Thyroid gland (tissue), 4 donors: ENCODE measurements at regions not wholly inside any gene's neighbourhood (a gene's known extent, or its start where the extent isn't known, plus 50 kb on each side); places are given as distances from the start of the nearest gene placed in this dataset.

Source experiments
- DNase-seq, 2 donors: peaks; one replicate each; pipeline ENCODE4 v3.0.0-alpha.2; 2019
- H3K27ac ChIP-seq, 3 donors: fragments of 200-600 bp; sonication (generic); 1 replicate in 2 of 3; 2 replicates in 1 of 3; pipeline ENCODE4 v1.5.1; 2016 to 2019; ENCODE audit warnings: mild to moderate bottlenecking in 1 of 3, moderate library complexity in 1 of 3
- H3K27me3 ChIP-seq: fragments of 200-600 bp; sonication (generic); one replicate; pipeline ENCODE4 v1.5.1; 2019
- H3K36me3 ChIP-seq, 2 donors: fragments of 200-600 bp; sonication (generic); one replicate each; pipeline ENCODE4 v1.5.1; 2016 to 2019
- H3K4me1 ChIP-seq, 2 donors: fragments of 200-600 bp; sonication (generic); one replicate each; pipeline ENCODE4 v1.5.1; 2017 to 2019
- H3K4me3 ChIP-seq, 3 donors: fragments of 200-600 bp; sonication (generic); replicated peaks in 1 of 3; 1 replicate in 2 of 3; 2 replicates in 1 of 3; pipeline ENCODE4 v1.5.1; 2016; ENCODE audit warnings: mild to moderate bottlenecking in 1 of 3
- H3K9me3 ChIP-seq: fragments of 200-600 bp; sonication (generic); one replicate; pipeline ENCODE4 v1.5.1; 2017
- POLR2A ChIP-seq, 2 donors: fragments of 450-650 bp; IDR thresholded peaks; one replicate each; pipeline ENCODE4 v1.6.1; 2017; ENCODE audit warnings: antibody characterized with exemption in 2 of 2, mild to moderate bottlenecking in 2 of 2, moderate library complexity in 1 of 2
- WGBS, 2 donors: methylation state at CpG; one replicate each; pipeline ENCODE4 v1.1.5; 2017; 5-methylcytosine and 5-hydroxymethylcytosine counted together
- intact Hi-C: fragments of 100-400 bp; cut with DNase I; formaldehyde crosslinking; loops from one replicate; pipeline ENCODE4 v1.15.1; 2023
- TF ChIP-seq, protein P1 (sequence below), 6 experiments: fragments of 200-600 bp in 3 of 6; fragments of 450-650 bp in 3 of 6; sonication (generic) in 3 of 6; IDR thresholded peaks; one replicate each; pipeline ENCODE4 v1.5.1; 2016 to 2019; ENCODE audit warnings: antibody characterized with exemption in 6 of 6, mild to moderate bottlenecking in 2 of 6, inconsistent platforms in 1 of 6, moderate library complexity in 1 of 6

DNA sequence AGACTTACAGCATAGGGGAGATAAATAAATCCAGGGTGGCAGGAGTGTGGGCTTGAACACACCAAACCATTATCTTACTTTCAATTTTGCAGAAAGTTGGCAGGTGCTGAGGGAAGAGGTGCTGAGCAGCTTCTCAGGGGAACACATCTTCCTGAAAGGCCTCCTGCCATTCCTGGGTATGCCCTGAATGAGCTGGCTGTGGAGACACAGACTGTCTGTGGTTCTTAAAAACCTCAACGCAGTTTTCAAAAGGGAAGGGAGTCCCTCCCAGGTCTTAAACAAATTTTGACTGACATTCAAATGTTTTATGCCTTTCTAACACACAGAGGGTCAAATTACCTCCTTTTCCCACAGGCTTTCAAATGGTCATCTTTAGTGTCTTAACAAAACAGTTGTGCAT lies 166.9 kb downstream of the TNFSF18 start:
- H3K27ac ChIP-seq, result no peak overlapping the region
- no peak for TF ChIP-seq POLR2A (IDR thresholded peaks at IDR 0.05)
- TF ChIP-seq, protein P1, sequence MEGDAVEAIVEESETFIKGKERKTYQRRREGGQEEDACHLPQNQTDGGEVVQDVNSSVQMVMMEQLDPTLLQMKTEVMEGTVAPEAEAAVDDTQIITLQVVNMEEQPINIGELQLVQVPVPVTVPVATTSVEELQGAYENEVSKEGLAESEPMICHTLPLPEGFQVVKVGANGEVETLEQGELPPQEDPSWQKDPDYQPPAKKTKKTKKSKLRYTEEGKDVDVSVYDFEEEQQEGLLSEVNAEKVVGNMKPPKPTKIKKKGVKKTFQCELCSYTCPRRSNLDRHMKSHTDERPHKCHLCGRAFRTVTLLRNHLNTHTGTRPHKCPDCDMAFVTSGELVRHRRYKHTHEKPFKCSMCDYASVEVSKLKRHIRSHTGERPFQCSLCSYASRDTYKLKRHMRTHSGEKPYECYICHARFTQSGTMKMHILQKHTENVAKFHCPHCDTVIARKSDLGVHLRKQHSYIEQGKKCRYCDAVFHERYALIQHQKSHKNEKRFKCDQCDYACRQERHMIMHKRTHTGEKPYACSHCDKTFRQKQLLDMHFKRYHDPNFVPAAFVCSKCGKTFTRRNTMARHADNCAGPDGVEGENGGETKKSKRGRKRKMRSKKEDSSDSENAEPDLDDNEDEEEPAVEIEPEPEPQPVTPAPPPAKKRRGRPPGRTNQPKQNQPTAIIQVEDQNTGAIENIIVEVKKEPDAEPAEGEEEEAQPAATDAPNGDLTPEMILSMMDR (IDR thresholded peaks at IDR 0.05), result no peak
- no peaks in the 10 kb centered on the region for H3K27me3 ChIP-seq
- WGBS, 2 donors, result 7 to 22% methylated on average over 1 of the region's 1 CpG
- no peaks in the 10 kb centered on the region for H3K4me1 ChIP-seq
- H3K36me3 ChIP-seq, result no peaks in the 10 kb centered on the region
- no peaks in the 10 kb centered on the region for H3K9me3 ChIP-seq
- no peak for DNase-seq
- H3K4me3 ChIP-seq, result no peak overlapping the region
- intact Hi-C loops, result no loop called here

DNA sequence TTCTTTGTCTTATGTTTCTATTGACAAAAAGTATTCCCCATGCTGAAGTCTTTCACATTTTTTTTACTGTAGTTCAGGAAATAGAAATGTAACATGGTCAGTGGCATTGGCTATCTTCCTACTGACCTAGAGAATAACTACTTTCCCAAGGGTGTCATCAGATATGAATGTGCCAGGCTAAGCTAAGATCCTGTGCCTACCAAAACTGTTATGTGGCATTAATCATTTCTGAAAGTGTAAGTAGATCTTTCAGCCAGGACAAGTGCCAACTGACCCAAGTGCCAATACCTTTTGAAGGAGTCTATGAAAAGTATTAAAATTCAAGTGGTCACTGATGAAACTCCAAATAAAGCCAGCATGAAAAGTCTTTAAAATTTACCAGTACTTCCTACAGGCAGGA lies 165.3 kb downstream of the TNFSF18 start:
- no peaks in the 10 kb centered on the region for H3K36me3 ChIP-seq
- intact Hi-C loops, result no loop called here
- TF ChIP-seq POLR2A (IDR thresholded peaks at IDR 0.05), result no peak
- TF ChIP-seq, protein P1 (IDR thresholded peaks at IDR 0.05), result no peak

DNA sequence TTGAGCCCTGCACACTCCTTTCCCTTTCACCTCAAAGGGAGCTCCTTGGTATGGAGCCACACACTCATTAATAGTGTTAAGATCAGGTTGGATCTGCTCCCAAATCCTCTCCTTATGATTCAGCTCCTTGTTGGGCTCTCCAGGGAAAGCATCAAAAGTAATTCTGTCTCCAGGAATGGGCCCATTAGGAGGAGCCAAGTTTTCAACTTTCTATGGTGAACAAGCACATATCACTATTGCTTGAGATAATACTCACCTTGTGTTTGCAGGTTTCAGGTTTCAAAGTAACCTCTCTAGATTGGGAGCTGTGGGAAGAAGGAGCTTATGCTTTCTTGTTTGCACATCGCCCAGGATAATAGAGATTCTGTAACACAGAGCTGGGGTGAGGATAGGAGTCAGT lies 164.8 kb downstream of the TNFSF18 start:
- intact Hi-C loops, result no loop called here
- no peak for TF ChIP-seq POLR2A (IDR thresholded peaks at IDR 0.05)
- Histone ChIP-seq H3K4me1 (no peaks in the 10 kb centered on the region), H3K27me3 (no peaks in the 10 kb centered on the region), H3K36me3 (no peaks in the 10 kb centered on the region), H3K9me3 (no peaks in the 10 kb centered on the region), H3K27ac (no peak overlapping the region), H3K4me3 (no peak overlapping the region)
- 40 to 56% methylated on average over 1 of the region's 1 CpG for WGBS, 2 donors
- DNase-seq, result no peak

More for the DNA sequence above, 165.3 kb downstream of the TNFSF18 start:
- Histone ChIP-seq H3K4me1 (no peaks in the 10 kb centered on the region), H3K4me3 (no peak overlapping the region), H3K27me3 (no peaks in the 10 kb centered on the region), H3K9me3 (no peaks in the 10 kb centered on the region), H3K27ac (no peak overlapping the region)
- DNase-seq, result no peak

DNA sequence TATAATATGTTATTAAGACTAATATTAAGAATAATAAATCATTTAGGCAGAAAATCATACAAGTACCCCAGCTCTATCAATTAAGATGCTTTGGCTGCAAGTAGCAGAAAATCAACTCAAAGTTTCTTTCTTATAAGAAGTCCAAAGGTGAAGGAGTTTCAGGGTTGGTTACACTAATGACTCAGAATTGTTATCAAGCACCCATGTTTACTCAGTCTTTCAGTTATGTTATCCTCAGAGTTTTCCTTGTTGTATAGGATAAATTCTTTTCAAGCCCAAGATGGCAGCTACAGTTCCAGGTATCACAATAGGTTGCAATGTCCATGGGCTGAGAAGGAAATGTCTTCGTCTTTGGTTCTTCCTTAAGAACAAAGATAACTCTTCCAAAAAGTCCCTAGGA lies 163.6 kb downstream of the TNFSF18 start:
- H3K9me3 ChIP-seq, result no peaks in the 10 kb centered on the region
- intact Hi-C loops, result no loop called here
- TF ChIP-seq, protein P1 (IDR thresholded peaks at IDR 0.05), result no peak
- TF ChIP-seq POLR2A (IDR thresholded peaks at IDR 0.05), result no peak
- no peak for DNase-seq
- no peaks in the 10 kb centered on the region for H3K36me3 ChIP-seq
- WGBS, 2 donors, result 97 to 100% methylated on average over 1 of the region's 1 CpG
- H3K4me1 ChIP-seq, result no peaks in the 10 kb centered on the region
- H3K27me3 ChIP-seq, result no peaks in the 10 kb centered on the region
- H3K4me3 ChIP-seq, result no peak overlapping the region
- H3K27ac ChIP-seq, result no peak overlapping the region

DNA sequence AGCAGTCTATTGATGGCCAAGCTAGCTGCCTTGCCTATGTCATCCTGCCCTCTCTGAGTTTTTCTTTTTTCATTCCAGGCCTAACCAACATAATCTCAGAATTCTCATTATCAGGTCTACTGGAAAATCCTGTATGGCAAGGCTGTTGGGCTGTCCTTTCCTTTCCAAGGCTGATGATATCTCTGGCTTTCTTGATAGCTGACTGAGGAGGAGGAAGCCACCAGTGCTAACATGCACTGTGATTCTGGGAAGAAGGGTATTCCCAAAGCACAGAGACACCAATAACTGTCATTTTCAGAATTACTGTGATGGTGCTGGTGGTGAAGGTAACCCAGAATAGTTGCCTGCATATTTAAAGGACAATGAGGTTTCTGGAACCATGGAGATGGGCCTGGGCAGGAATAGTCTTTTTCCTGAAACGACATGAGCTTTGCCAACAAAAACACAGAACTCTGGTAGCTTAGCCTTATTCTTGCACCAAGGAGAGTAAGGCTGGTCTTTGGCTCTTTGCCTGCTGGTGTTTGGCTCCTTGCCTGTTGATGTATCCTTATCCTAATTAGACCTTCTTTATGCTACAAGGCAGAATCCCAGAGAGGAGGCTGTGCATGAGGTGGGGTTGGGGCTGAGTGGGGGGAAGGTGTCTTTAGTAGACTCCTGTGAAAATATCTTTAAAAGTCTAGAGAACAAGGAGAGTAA lies 157.4 kb downstream of the TNFSF18 start:
- Histone ChIP-seq H3K27me3 (no peaks in the 10 kb centered on the region), H3K4me3 (no peak overlapping the region), H3K9me3 (no peaks in the 10 kb centered on the region), H3K36me3 (no peaks in the 10 kb centered on the region), H3K4me1 (no peaks in the 10 kb centered on the region), H3K27ac (no peak overlapping the region)
- intact Hi-C loops, result no loop called here
- DNase-seq, result peak in 1 of 2 donors; percentile 4
- WGBS, 2 donors, result 7 to 13% methylated on average over 1 of the region's 1 CpG
- TF ChIP-seq POLR2A (IDR thresholded peaks at IDR 0.05), result no peak
- TF ChIP-seq, protein P1 (IDR thresholded peaks at IDR 0.05), result no peak
